SK-N-DZ (cell line): ENCODE measurements at regions not wholly inside any gene's neighbourhood (a gene's known extent, or its start where the extent isn't known, plus 50 kb on each side); places are given as distances from the start of the nearest gene placed in this dataset.

Experiments
- DNase-seq: peaks from one replicate; pipeline ENCODE4 v3.0.0-alpha.2; 2015; ENCODE audit warnings: low spot score

- no peak for DNase-seq
These were observed 94.7 kb upstream of the ZNF618 start for GRCh38 chr9:113781381-113781780.

- no peak for DNase-seq
These were observed 94.2 kb upstream of the ZNF618 start for GRCh38 chr9:113781896-113782295.

- DNase-seq: no peak
These were observed 92.6 kb upstream of the ZNF618 start for GRCh38 chr9:113783475-113783874.

- DNase-seq: no peak
These were observed 90.8 kb upstream of the ZNF618 start for GRCh38 chr9:113785334-113785733.

- no peak for DNase-seq
These were observed 90.0 kb upstream of the ZNF618 start for GRCh38 chr9:113786071-113786470.

GRCh38 chr9:113787871-113788270 is 88.2 kb upstream of the ZNF618 start:
- no peak for DNase-seq

GRCh38 chr9:113788616-113789330 is 87.3 kb upstream of the ZNF618 start:
- DNase-seq: no peak

- DNase-seq: no peak
These were observed 86.0 kb upstream of the ZNF618 start for GRCh38 chr9:113790093-113790492.

- no peak for DNase-seq
These were observed 82.6 kb upstream of the ZNF618 start for GRCh38 chr9:113793558-113793957.

GRCh38 chr9:113794721-113795120 is 81.4 kb upstream of the ZNF618 start:
- DNase-seq: no peak

- DNase-seq: no peak
These were observed 80.2 kb upstream of the ZNF618 start for GRCh38 chr9:113795811-113796392.

GRCh38 chr9:113796646-113797426 is 79.3 kb upstream of the ZNF618 start:
- no peak for DNase-seq

- DNase-seq: no peak
These were observed 77.8 kb upstream of the ZNF618 start for GRCh38 chr9:113798062-113799030.

GRCh38 chr9:113800276-113800675 is 75.8 kb upstream of the ZNF618 start:
- no peak for DNase-seq

- DNase-seq: no peak
These were observed 72.1 kb upstream of the ZNF618 start for GRCh38 chr9:113803811-113804589.

GRCh38 chr9:113805486-113806132 is 70.5 kb upstream of the ZNF618 start:
- no peak for DNase-seq

- peak; percentile 48 for DNase-seq
These were observed 68.7 kb upstream of the ZNF618 start for GRCh38 chr9:113807173-113808061.

GRCh38 chr9:113808391-113809358 is 67.4 kb upstream of the ZNF618 start:
- no peak for DNase-seq
